ENCODE measurements at regions not wholly inside any gene's neighbourhood (a gene's known extent, or its start where the extent isn't known, plus 50 kb on each side); places are given as distances from the start of the nearest gene placed in this dataset.

- no peak for TF ChIP-seq ARNTL (CRISPR knock-in tag; IDR thresholded peaks at IDR 0.05; ENCODE audit: borderline replicate concordance, low read depth)
- TF ChIP-seq, protein P1, sequence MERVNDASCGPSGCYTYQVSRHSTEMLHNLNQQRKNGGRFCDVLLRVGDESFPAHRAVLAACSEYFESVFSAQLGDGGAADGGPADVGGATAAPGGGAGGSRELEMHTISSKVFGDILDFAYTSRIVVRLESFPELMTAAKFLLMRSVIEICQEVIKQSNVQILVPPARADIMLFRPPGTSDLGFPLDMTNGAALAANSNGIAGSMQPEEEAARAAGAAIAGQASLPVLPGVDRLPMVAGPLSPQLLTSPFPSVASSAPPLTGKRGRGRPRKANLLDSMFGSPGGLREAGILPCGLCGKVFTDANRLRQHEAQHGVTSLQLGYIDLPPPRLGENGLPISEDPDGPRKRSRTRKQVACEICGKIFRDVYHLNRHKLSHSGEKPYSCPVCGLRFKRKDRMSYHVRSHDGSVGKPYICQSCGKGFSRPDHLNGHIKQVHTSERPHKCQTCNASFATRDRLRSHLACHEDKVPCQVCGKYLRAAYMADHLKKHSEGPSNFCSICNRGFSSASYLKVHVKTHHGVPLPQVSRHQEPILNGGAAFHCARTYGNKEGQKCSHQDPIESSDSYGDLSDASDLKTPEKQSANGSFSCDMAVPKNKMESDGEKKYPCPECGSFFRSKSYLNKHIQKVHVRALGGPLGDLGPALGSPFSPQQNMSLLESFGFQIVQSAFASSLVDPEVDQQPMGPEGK (CRISPR knock-in tag; IDR thresholded peaks at IDR 0.05; ENCODE audit: borderline replicate concordance) = no peak
- no peak for TF ChIP-seq ZNF8 (CRISPR knock-in tag; IDR thresholded peaks at IDR 0.05)
- TF ChIP-seq, protein P2, sequence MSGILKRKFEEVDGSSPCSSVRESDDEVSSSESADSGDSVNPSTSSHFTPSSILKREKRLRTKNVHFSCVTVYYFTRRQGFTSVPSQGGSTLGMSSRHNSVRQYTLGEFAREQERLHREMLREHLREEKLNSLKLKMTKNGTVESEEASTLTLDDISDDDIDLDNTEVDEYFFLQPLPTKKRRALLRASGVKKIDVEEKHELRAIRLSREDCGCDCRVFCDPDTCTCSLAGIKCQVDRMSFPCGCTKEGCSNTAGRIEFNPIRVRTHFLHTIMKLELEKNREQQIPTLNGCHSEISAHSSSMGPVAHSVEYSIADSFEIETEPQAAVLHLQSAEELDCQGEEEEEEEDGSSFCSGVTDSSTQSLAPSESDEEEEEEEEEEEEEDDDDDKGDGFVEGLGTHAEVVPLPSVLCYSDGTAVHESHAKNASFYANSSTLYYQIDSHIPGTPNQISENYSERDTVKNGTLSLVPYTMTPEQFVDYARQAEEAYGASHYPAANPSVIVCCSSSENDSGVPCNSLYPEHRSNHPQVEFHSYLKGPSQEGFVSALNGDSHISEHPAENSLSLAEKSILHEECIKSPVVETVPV (CRISPR knock-in tag; IDR thresholded peaks at IDR 0.05) = no peak
- TF ChIP-seq ZFP3 (CRISPR knock-in tag; IDR thresholded peaks at IDR 0.05) = no peak
- no peak for TF ChIP-seq TSHZ2 (CRISPR knock-in tag; IDR thresholded peaks at IDR 0.05)
- no peak for TF ChIP-seq RARB (CRISPR knock-in tag; IDR thresholded peaks at IDR 0.05)
- no peak for TF ChIP-seq ISL1 (CRISPR knock-in tag; IDR thresholded peaks at IDR 0.05)
These were observed 97.3 kb upstream of the HMCN1 start for GRCh38 chr1:185636848-185637247.

Data from SK-N-SH treated with all-trans-retinoic acid at 6 μM for 48 hours (cell line).